ENCODE measurements at regions not wholly inside any gene's neighbourhood (a gene's known extent, or its start where the extent isn't known, plus 50 kb on each side); places are given as distances from the start of the nearest gene placed in this dataset.

DNA sequence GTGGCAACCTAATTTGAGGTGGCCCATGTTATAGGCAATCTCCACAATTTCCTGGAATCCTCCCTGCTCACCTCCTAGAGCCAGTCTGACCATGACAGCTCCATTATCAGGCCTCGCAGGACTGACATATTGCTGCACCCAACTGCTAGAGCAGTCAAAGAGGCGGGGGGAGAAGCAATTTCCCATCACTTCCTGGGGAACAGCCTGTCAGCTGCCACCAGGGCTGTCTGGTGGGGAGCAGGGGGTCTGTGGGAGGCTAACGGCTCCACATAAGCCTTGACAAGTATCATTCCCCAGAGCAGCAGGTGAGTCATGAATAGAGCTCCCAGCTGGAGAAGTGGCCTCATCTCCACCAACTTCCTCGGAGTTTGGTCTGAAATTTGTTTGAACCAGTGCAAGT lies 322.9 kb downstream of the MATN1 start:
- no peaks in the 10 kb centered on the region for H3K4me1 ChIP-seq (ENCODE audit: control insufficient read depth, extremely low read depth, insufficient read depth, low read length)
- H2AFZ ChIP-seq (ENCODE audit: control insufficient read depth, low read length) = no peak overlapping the region
- H3K4me2 ChIP-seq (ENCODE audit: control insufficient read depth, extremely low read depth, insufficient read depth, low read depth, low read length) = no peak overlapping the region
- H3K9me3 ChIP-seq (ENCODE audit: control insufficient read depth, low read depth, low read length) = no peaks in the 10 kb centered on the region
- H3K9ac ChIP-seq (ENCODE audit: control insufficient read depth, extremely low read depth, insufficient read depth, low read length) = no peak overlapping the region
- FAIRE-seq (no peak), DNase-seq (ENCODE audit: low read depth, low spot score) (no peak)
- no peaks in the 10 kb centered on the region for H3K79me2 ChIP-seq (ENCODE audit: control insufficient read depth, insufficient read depth, low read length)
- no peak overlapping the region for H3K4me3 ChIP-seq (ENCODE audit: control insufficient read depth in 2 of 3, extremely low read depth in 1 of 3, insufficient read depth in 2 of 3, low read depth in 1 of 3, low read length in 3 of 3)
- H3K27ac ChIP-seq (ENCODE audit: control insufficient read depth, insufficient read depth, low read length) = no peak overlapping the region
- no peaks in the 10 kb centered on the region for H3K36me3 ChIP-seq (ENCODE audit: control insufficient read depth in 2 of 2, extremely low read depth in 1 of 2, insufficient read depth in 2 of 2, low read length in 2 of 2)
- H4K20me1 ChIP-seq (ENCODE audit: control insufficient read depth, extremely low read depth, insufficient read depth, low read length) = no peaks in the 10 kb centered on the region
- dilution Hi-C loops (cut with MboI; ENCODE audit: extremely low pct_ligation_motif_present, low sequenced_read_pairs) = no loop called here
- no peaks in the 10 kb centered on the region for H3K27me3 ChIP-seq (ENCODE audit: control insufficient read depth, extremely low read depth, insufficient read depth, low read length)
- H3K9me1 ChIP-seq (ENCODE audit: control insufficient read depth, extremely low read depth, insufficient read depth, low read length) = no peaks in the 10 kb centered on the region
- TF ChIP-seq EZH2 (IDR thresholded peaks at IDR 0.05; ENCODE audit: low read length) = no peak
- TF ChIP-seq, protein P1, sequence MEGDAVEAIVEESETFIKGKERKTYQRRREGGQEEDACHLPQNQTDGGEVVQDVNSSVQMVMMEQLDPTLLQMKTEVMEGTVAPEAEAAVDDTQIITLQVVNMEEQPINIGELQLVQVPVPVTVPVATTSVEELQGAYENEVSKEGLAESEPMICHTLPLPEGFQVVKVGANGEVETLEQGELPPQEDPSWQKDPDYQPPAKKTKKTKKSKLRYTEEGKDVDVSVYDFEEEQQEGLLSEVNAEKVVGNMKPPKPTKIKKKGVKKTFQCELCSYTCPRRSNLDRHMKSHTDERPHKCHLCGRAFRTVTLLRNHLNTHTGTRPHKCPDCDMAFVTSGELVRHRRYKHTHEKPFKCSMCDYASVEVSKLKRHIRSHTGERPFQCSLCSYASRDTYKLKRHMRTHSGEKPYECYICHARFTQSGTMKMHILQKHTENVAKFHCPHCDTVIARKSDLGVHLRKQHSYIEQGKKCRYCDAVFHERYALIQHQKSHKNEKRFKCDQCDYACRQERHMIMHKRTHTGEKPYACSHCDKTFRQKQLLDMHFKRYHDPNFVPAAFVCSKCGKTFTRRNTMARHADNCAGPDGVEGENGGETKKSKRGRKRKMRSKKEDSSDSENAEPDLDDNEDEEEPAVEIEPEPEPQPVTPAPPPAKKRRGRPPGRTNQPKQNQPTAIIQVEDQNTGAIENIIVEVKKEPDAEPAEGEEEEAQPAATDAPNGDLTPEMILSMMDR (optimal IDR thresholded peaks at IDR 0.05 in 1 of 3, IDR thresholded peaks at IDR 0.05 in 1 of 3, conservative IDR thresholded peaks at IDR 0.05 in 1 of 3; ENCODE audit: extremely low read depth in 1 of 3, insufficient read depth in 2 of 3, low read length in 3 of 3) = no peak

DNA sequence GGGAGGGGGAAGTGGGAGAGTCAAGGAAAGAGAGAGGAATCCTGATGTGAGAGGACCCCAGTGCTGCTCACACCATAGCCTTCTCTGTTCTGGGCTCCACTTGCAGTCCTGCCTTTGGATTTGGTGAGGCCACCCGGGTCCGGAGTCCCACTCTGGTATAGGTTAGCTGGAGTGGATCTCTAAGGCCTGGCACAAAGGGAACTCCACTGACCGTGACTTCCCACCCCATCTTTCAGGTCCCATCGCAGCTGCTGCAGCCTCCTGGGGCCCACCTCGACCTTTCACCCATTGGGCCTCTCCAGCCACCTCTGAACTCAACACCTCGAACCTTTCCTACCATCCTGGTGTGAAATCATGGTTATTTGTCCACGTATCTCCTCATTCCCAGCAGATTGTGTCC lies 324.4 kb downstream of the MATN1 start:
- H3K27ac ChIP-seq (ENCODE audit: control insufficient read depth, insufficient read depth, low read length) = no peak overlapping the region
- H4K20me1 ChIP-seq (ENCODE audit: control insufficient read depth, extremely low read depth, insufficient read depth, low read length) = no peaks in the 10 kb centered on the region
- H3K9me3 ChIP-seq (ENCODE audit: control insufficient read depth, low read depth, low read length) = no peaks in the 10 kb centered on the region
- no peaks in the 10 kb centered on the region for H3K79me2 ChIP-seq (ENCODE audit: control insufficient read depth, insufficient read depth, low read length)
- no peak overlapping the region for H3K4me3 ChIP-seq (ENCODE audit: control insufficient read depth in 2 of 3, extremely low read depth in 1 of 3, insufficient read depth in 2 of 3, low read depth in 1 of 3, low read length in 3 of 3)
- no peak for DNase-seq (ENCODE audit: low read depth, low spot score)
- no peaks in the 10 kb centered on the region for H3K9me1 ChIP-seq (ENCODE audit: control insufficient read depth, extremely low read depth, insufficient read depth, low read length)
- no peaks in the 10 kb centered on the region for H3K27me3 ChIP-seq (ENCODE audit: control insufficient read depth, extremely low read depth, insufficient read depth, low read length)
- no peak for FAIRE-seq
- no peak overlapping the region for H3K9ac ChIP-seq (ENCODE audit: control insufficient read depth, extremely low read depth, insufficient read depth, low read length)
- H3K4me1 ChIP-seq (ENCODE audit: control insufficient read depth, extremely low read depth, insufficient read depth, low read length) = no peaks in the 10 kb centered on the region
- H3K4me2 ChIP-seq (ENCODE audit: control insufficient read depth, extremely low read depth, insufficient read depth, low read depth, low read length) = no peak overlapping the region
- TF ChIP-seq, protein P1 (optimal IDR thresholded peaks at IDR 0.05 in 1 of 3, IDR thresholded peaks at IDR 0.05 in 1 of 3, conservative IDR thresholded peaks at IDR 0.05 in 1 of 3; ENCODE audit: extremely low read depth in 1 of 3, insufficient read depth in 2 of 3, low read length in 3 of 3) = no peak
- TF ChIP-seq EZH2 (IDR thresholded peaks at IDR 0.05; ENCODE audit: low read length) = no peak
- no peaks in the 10 kb centered on the region for H3K36me3 ChIP-seq (ENCODE audit: control insufficient read depth in 2 of 2, extremely low read depth in 1 of 2, insufficient read depth in 2 of 2, low read length in 2 of 2)
- dilution Hi-C loops (cut with MboI; ENCODE audit: extremely low pct_ligation_motif_present, low sequenced_read_pairs) = no loop called here
- no peak overlapping the region for H2AFZ ChIP-seq (ENCODE audit: control insufficient read depth, low read length)

Data from keratinocyte (primary cell).